Fibroblast of lung (primary cell): ENCODE measurements at regions not wholly inside any gene's neighbourhood (a gene's known extent, or its start where the extent isn't known, plus 50 kb on each side); places are given as distances from the start of the nearest gene placed in this dataset.

Source experiments
- CTCF ChIP-seq, 2 donors: IDR thresholded peaks in 1 of 2; conservative IDR thresholded peaks in 1 of 2; 1 replicate in 1 of 2; 2 replicates in 1 of 2; pipeline ENCODE4 v1.5.1; 2011 to 2012; ENCODE audit warnings: low read length in 2 of 2, control low read depth in 1 of 2, inconsistent platforms in 1 of 2, low read depth in 1 of 2, mild to moderate bottlenecking in 1 of 2
- EZH2 ChIP-seq: IDR thresholded peaks from 2 replicates; pipeline ENCODE4 v1.5.1; 2012; ENCODE audit warnings: low read length, control low read depth, mild to moderate bottlenecking; ENCODE audit errors: missing control alignments

GRCh38 chr3:177440456-177441104 lies 243.3 kb upstream of the TBL1XR1 start:
- TF ChIP-seq CTCF (conservative IDR thresholded peaks at IDR 0.05 in 1 of 2, IDR thresholded peaks at IDR 0.05 in 1 of 2; ENCODE audit: low read depth in 1 of 2, low read length in 2 of 2) = no peak
- TF ChIP-seq EZH2 = no peak
